HG03432 (cell line): ENCODE measurements at regions not wholly inside any gene's neighbourhood (a gene's known extent, or its start where the extent isn't known, plus 50 kb on each side); places are given as distances from the start of the nearest gene placed in this dataset.
"Not testable (repeated sequence)": the region's sequence is repeated elsewhere in the genome, so short reads cannot be mapped to it uniquely, and the experiment has no call there.

Experiments
- ATAC-seq: cut with Tn5 transposase; IDR thresholded peaks from one replicate; pipeline ENCODE4 v1.9.1; 2021; ENCODE audit warnings: mild to moderate bottlenecking, moderate library complexity; ENCODE audit not compliant: unreplicated experiment

- ATAC-seq: no peak
These were observed 258.6 kb downstream of the STIM2 start for GRCh38 chr4:27119239-27119638.

GRCh38 chr4:27121830-27122229 is 261.2 kb downstream of the STIM2 start:
- no peak for ATAC-seq

- no peak for ATAC-seq
These were observed 262.6 kb downstream of the STIM2 start for GRCh38 chr4:27123123-27123768.

GRCh38 chr4:27123769-27124124 is 263.1 kb downstream of the STIM2 start:
- no peak for ATAC-seq

GRCh38 chr4:27126895-27127294 is 266.3 kb downstream of the STIM2 start:
- not testable (repeated sequence) for ATAC-seq

- no peak for ATAC-seq
These were observed 267.8 kb downstream of the STIM2 start for GRCh38 chr4:27128443-27128842.

- peak; percentile 56 for ATAC-seq
These were observed 269.3 kb downstream of the STIM2 start for GRCh38 chr4:27129871-27130366.

GRCh38 chr4:27132497-27132896 is 271.9 kb downstream of the STIM2 start:
- no peak for ATAC-seq

GRCh38 chr4:27140486-27140885 is 279.8 kb downstream of the STIM2 start:
- ATAC-seq: no peak

- ATAC-seq: no peak
These were observed 280.9 kb downstream of the STIM2 start for GRCh38 chr4:27141530-27141929.

GRCh38 chr4:27142841-27143240 is 282.2 kb downstream of the STIM2 start:
- ATAC-seq: no peak

- ATAC-seq: no peak
These were observed 285.0 kb downstream of the STIM2 start for GRCh38 chr4:27145597-27145996.

- ATAC-seq: no peak
These were observed 287.7 kb downstream of the STIM2 start for GRCh38 chr4:27148211-27148895.

- no peak for ATAC-seq
These were observed 289.0 kb downstream of the STIM2 start for GRCh38 chr4:27149541-27150212.

GRCh38 chr4:27152703-27153102 is 292.1 kb downstream of the STIM2 start:
- no peak for ATAC-seq

GRCh38 chr4:27154706-27155105 is 294.1 kb downstream of the STIM2 start:
- no peak for ATAC-seq

GRCh38 chr4:27161191-27161590 is 300.6 kb downstream of the STIM2 start:
- no peak for ATAC-seq

- ATAC-seq: no peak
These were observed 308.1 kb downstream of the STIM2 start for GRCh38 chr4:27168783-27169182.

- ATAC-seq: no peak
These were observed 312.6 kb downstream of the STIM2 start for GRCh38 chr4:27173280-27173679.

- no peak for ATAC-seq
These were observed 315.8 kb downstream of the STIM2 start for GRCh38 chr4:27176400-27176799.

- ATAC-seq: no peak
These were observed 316.2 kb downstream of the STIM2 start for GRCh38 chr4:27176881-27177280.

GRCh38 chr4:27178061-27178460 is 317.4 kb downstream of the STIM2 start:
- ATAC-seq: no peak
